ENCODE measurements at regions not wholly inside any gene's neighbourhood (a gene's known extent, or its start where the extent isn't known, plus 50 kb on each side); places are given as distances from the start of the nearest gene placed in this dataset.
"Not testable (repeated sequence)": the region's sequence is repeated elsewhere in the genome, so short reads cannot be mapped to it uniquely, and the experiment has no call there.

GRCh38 chr6:159397753-159398152 is 228.6 kb downstream of the FNDC1 start:
- DNase-seq = no peak

DNA sequence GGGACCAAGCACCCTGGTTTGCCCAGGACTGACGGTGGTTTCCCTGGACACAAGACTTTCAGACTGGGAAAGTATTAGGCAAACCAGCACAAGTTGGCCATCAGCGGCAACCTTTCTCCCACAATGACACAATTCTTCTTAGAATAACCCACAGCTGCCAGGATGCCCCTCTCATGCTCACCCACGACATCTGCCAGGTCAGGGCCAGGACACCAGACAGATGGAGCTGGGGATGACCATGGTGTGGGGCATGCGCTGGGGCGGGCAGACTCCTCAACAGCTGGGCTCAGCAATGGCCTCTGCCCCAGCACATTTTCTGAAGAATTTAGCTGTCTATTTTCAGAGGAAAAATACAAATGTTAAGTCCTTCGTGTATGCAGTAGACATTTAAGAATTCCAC is 226.4 kb downstream of the FNDC1 start:
- no peak for DNase-seq

DNA sequence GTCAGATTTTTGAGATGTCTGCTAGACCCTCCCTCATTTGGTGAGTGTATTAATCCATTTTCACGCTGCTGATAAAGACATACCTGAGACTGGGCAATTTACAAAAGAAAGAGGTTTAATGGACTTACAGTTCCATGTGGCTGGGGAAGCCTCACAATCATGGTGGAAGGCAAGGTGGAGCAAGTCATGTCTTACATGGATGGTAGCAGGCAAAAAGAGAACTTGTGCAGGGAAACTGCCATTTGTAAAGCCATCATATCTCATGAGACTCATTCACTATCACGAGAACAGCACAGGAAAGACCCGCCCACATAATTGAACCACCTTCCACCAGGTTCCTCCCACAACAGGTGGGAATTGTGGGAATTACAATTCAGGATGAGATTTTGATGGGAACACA is 223.5 kb downstream of the FNDC1 start:
- not testable (repeated sequence) for DNase-seq

DNA sequence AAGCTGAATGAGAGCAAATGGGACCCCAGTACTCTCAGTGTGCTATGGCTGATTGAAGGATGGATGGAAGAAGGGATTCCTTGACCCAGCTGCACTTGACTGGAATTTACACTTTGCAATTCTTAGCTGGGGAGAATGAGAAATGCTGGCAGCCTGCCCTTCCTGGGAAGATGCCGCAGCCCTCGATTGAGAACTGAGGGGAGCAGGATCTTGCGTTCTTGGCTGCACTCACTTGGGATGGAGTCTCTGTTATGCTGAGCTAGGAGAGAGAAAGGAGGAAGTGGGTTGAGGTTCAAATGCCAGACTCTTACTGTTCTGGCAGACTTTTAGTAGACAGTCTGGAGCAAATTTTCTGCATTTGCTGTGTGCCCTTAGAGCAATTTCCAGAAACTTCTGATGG is 221.2 kb downstream of the FNDC1 start:
- no peak for DNase-seq

- DNase-seq = no peak
Measured at GRCh38 chr6:159389695-159390094, 220.5 kb downstream of the FNDC1 start.

GRCh38 chr6:159380114-159380513 is 210.9 kb downstream of the FNDC1 start:
- DNase-seq = no peak

GRCh38 chr6:159378411-159379328 is 209.5 kb downstream of the FNDC1 start:
- DNase-seq = no peak

GRCh38 chr6:159376516-159377158 is 207.4 kb downstream of the FNDC1 start:
- DNase-seq = no peak

GRCh38 chr6:159375014-159375413 is 205.8 kb downstream of the FNDC1 start:
- DNase-seq = no peak

DNA sequence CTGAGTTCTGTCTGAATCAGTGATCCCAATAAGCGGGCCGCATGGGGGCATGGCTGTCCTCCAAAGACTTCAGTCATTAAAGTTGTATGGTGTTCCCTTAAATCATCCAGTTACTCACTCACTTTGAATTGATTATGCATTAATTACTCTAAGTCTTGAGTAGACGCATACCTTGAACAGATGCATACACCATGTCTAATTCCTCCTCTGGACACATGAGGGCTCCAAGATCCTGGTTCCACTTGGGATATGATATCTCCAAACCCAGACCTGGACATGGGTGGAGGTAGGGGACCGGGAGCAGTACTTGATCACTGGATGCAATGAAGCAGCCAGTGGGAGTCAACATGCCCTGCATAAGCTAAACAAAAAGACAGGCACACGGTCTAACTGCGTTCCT is 204.5 kb downstream of the FNDC1 start:
- no peak for DNase-seq

DNA sequence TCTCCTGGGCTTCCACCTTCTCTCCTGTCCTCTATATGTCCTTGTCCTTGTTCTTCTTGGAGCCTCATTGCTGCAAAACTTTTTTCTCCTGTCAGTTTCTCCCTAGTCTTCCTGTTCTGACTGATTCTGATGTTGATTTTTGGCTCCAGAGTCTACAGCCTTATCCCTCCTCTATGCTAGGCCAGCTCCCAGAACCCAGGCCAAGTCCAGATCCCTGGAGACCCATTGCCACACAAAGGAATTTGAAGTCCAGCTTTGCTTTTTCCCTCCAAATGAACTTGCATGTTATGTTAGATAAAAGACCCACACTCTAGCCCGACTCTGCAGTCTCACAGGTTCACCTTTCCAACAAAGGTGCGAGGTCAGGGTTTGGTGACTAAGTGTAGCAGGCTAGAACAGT is 203.1 kb downstream of the FNDC1 start:
- DNase-seq = no peak

DNA sequence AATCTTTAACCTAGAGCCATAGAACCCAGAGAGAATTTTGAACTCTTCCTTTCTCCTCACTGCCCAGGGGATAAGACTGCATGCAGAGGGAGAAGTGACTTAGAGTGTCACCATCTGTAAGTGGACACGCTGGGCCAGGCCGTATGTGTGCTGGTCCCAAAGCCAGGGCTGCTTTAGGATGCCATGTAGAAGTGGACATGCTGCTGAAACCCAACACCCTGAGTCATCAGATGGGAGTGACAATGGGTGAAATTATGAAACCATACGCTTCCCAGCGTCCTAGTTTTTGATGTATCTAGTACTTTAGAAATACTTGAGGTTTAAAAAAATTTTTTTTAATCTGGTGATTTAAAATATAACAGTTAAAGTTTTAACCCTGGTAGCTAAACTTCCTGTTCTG is 191.1 kb downstream of the FNDC1 start:
- DNase-seq = no peak

DNA sequence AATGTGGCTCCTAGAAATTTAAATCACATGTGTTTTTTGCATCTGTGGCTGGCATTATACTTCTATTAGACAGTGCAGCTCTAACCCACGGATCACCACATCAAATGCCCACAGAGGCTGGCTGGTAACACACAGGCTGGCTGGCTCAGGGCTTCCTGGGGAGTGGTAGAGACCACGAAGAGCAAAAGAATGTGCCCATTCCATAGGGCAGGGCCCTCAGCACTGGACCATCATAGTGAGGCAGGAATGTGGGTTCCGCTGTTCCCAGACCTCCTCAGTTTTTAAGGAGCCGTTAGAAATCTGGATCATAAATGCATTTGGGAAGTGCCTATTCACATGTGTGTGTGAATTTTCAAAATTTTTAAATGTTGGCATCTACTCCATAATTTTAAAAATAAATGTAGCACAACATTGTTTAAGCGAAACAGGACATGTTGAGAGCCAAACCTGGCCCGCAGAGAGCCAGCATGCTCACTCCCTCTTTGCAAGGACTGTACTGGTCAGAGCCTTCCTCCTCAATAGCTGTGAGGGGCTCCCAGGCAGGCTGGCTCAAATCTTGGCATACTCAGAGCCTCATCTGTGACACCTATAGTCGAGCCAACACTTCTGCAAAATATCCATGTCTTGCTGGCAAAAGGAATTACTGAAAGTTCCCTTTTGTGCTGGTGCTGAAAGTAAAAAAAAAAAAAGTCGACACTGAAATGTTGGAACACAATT is 190.5 kb downstream of the FNDC1 start:
- no peak for DNase-seq

DNA sequence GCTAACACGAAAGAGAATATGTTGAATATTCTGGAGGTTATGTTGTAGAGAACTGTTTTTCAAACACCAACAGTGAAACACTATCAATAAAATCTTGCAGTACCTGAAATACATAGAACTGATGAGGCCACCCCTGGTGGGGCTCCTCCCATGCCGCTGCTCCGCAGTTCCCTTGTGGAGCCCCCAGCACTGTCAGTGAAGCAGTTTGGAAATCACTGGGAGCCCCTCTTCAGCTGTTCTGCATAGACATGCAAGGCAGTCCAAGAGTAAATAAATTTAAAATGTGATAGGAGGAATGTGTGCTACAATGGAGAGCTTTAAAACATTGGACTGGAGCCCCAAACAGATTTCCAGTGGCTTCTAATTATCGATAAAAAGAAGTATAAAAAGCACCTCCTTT is 189.4 kb downstream of the FNDC1 start:
- no peak for DNase-seq

DNA sequence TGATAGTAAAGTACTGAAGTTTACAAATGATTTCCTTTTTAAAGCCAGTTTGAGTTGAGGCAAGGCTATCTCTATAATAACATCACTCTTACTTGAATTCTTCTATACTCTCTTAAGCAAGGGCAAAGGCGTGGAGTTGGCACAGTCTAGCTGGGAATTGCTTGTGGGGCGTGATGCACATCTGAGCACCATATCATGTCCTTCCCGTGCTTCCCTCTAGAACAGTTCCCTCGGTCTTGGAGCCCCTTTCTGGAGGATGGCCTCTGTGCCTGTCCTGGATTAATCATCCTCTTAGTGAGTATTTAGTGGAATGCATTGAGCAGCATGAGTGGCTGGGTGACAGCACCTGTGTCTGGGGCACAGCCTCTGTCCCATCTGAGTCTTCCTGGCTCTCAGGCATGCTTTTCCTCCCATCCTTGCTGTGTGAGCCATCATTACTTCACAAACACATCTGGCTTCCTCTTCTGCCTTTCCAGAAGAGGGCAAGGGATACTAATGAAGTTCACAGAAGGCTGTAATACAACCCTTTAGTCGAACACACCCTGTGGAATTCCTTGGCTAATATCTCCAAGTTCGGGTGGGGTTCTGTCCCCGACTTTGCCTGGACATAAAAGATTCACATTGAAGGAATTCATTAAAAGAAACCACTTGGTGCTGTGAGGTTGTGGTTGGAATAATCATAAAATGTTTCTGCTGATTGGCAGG is 188.2 kb downstream of the FNDC1 start:
- DNase-seq = no peak

DNA sequence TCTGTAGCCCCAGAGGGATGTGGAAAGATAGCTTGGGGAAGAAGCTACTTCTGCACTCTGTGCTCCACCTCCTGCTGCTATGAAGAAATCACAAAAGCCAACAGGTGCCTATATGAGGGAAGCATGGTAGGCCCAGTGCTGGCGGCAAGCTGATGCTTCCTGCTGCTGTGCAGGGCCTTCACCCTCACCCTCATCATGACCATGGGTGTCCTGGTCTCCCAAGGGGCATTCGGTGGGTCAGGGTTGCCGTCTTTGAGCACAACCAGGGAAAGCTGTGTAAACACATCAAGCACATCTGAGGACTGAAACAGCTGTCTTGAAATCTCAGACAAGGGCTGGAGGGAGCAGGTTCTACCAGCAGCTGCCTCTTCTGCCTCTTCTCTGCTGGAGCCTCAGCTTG is 184.0 kb downstream of the FNDC1 start:
- no peak for DNase-seq

- no peak for DNase-seq
Measured at GRCh38 chr6:159351707-159352106, 182.5 kb downstream of the FNDC1 start.

- DNase-seq = no peak
Measured at GRCh38 chr6:159349915-159350314, 180.7 kb downstream of the FNDC1 start.

- no peak for DNase-seq
Measured at GRCh38 chr6:159343709-159344108, 174.5 kb downstream of the FNDC1 start.

GRCh38 chr6:159342146-159342545 is 172.9 kb downstream of the FNDC1 start:
- no peak for DNase-seq

DNA sequence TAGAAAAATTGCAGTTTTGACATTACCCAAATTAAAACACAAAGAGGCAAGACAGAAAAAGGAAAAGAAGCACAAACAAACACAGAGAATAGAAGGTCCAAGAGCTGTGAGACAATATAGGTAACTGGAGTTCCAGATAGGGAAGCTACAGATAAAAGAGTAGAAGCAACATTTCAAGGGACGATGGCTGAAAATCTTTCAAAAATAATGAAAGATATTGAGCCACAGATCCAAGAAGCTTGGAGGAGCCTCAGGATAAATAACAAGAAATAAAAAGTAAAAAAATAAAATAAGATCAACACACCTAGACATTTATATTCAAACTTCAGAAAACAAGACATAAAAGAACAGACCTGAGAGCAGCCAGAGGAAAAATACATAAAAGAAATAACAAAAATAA is 164.9 kb downstream of the FNDC1 start:
- no peak for DNase-seq

DNA sequence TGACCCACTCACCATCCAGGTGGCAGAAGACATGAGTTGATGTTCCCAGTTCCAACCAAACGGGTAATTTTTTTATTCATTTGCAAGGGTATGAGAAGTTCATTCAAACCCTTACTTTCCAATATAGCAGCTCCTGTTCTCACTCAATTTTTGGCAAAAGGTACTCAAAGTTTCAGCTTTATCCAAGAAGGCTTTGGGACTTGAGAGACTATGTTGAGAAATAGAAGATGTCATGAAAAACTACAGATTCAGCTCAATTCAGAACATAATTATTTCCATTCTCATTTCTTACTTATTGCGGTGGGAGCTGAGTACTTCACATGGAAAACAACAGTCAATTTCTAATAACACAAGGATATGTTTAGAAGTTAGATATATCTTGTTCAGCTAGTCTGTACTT is 162.3 kb downstream of the FNDC1 start:
- no peak for DNase-seq

DNA sequence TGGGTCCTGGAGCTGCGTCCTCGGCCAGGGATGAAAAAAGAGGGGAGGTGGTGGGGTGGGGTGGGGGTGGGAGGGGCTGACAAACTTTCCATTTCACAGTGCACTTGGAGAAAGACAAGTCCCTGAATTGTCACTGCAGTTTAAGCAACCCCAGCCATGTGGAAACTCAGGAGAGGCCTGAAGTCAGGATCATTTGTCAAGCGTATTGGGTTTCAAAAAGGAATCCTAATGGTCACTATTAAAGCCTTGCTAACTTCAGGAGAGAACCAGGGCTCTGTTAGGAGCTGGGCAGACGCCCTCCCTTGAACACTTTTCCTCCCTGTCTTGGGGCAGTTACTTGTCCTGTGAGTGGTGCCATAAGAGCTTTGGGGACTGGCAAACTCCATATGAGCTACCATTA is 159.9 kb downstream of the FNDC1 start:
- DNase-seq = no peak

Measured in dermis blood vessel endothelial cell (primary cell).